ENCODE measurements at regions not wholly inside any gene's neighbourhood (a gene's known extent, or its start where the extent isn't known, plus 50 kb on each side); places are given as distances from the start of the nearest gene placed in this dataset.

GRCh38 chr2:120914839-120915521 lies 179.3 kb downstream of the GLI2 start:
- Histone ChIP-seq H3K4me1 (ENCODE audit: insufficient read depth, poor library complexity, severe bottlenecking) (peaks cover 39% of the 10 kb centered on the region), H3K4me3 (ENCODE audit: severe bottlenecking) (no peak overlapping the region), H3K27ac (ENCODE audit: poor library complexity, severe bottlenecking) (peak overlapping the region; percentile 87), H3K9me3 (ENCODE audit: severe bottlenecking) (no peaks in the 10 kb centered on the region), H3K27me3 (ENCODE audit: insufficient read depth, poor library complexity, severe bottlenecking) (no peaks in the 10 kb centered on the region), H3K36me3 (ENCODE audit: low read depth) (no peaks in the 10 kb centered on the region)
- peak; percentile 81 for DNase-seq (ENCODE audit: low spot score)
- TF ChIP-seq CTCF (IDR thresholded peaks at IDR 0.05; ENCODE audit: poor library complexity, severe bottlenecking) = no peak
- ATAC-seq (ENCODE audit: low read depth) = peak; percentile 85

- no peak for DNase-seq (ENCODE audit: low spot score)
- Histone ChIP-seq H3K4me3 (ENCODE audit: severe bottlenecking) (no peak overlapping the region), H3K27me3 (ENCODE audit: insufficient read depth, poor library complexity, severe bottlenecking) (no peaks in the 10 kb centered on the region), H3K4me1 (ENCODE audit: insufficient read depth, poor library complexity, severe bottlenecking) (peaks cover 39% of the 10 kb centered on the region), H3K27ac (ENCODE audit: poor library complexity, severe bottlenecking) (peak overlapping the region; percentile 87), H3K9me3 (ENCODE audit: severe bottlenecking) (no peaks in the 10 kb centered on the region), H3K36me3 (ENCODE audit: low read depth) (no peaks in the 10 kb centered on the region)
- no peak for TF ChIP-seq CTCF (IDR thresholded peaks at IDR 0.05; ENCODE audit: poor library complexity, severe bottlenecking)
- ATAC-seq (ENCODE audit: low read depth) = no peak
Measured at GRCh38 chr2:120915670-120916069, 180.0 kb downstream of the GLI2 start.

GRCh38 chr2:120916446-120916845 lies 180.8 kb downstream of the GLI2 start:
- Histone ChIP-seq H3K4me1 (ENCODE audit: insufficient read depth, poor library complexity, severe bottlenecking) (peaks cover 32% of the 10 kb centered on the region), H3K9me3 (ENCODE audit: severe bottlenecking) (no peaks in the 10 kb centered on the region), H3K36me3 (ENCODE audit: low read depth) (no peaks in the 10 kb centered on the region), H3K27me3 (ENCODE audit: insufficient read depth, poor library complexity, severe bottlenecking) (no peaks in the 10 kb centered on the region), H3K4me3 (ENCODE audit: severe bottlenecking) (no peak overlapping the region), H3K27ac (ENCODE audit: poor library complexity, severe bottlenecking) (peak overlapping the region; percentile 87)
- DNase-seq (ENCODE audit: low spot score) = peak; percentile 33
- no peak for ATAC-seq (ENCODE audit: low read depth)
- TF ChIP-seq CTCF (IDR thresholded peaks at IDR 0.05; ENCODE audit: poor library complexity, severe bottlenecking) = no peak

GRCh38 chr2:120917886-120918285 lies 182.2 kb downstream of the GLI2 start:
- no peaks in the 10 kb centered on the region for H3K9me3 ChIP-seq (ENCODE audit: severe bottlenecking)
- no peaks in the 10 kb centered on the region for H3K36me3 ChIP-seq (ENCODE audit: low read depth)
- H3K27ac ChIP-seq (ENCODE audit: poor library complexity, severe bottlenecking) = no peak overlapping the region
- peaks cover 19% of the 10 kb centered on the region for H3K4me1 ChIP-seq (ENCODE audit: insufficient read depth, poor library complexity, severe bottlenecking)
- H3K4me3 ChIP-seq (ENCODE audit: severe bottlenecking) = no peak overlapping the region
- ATAC-seq (ENCODE audit: low read depth) (no peak), DNase-seq (ENCODE audit: low spot score) (no peak)
- no peaks in the 10 kb centered on the region for H3K27me3 ChIP-seq (ENCODE audit: insufficient read depth, poor library complexity, severe bottlenecking)
- no peak for TF ChIP-seq CTCF (IDR thresholded peaks at IDR 0.05; ENCODE audit: poor library complexity, severe bottlenecking)

GRCh38 chr2:120919216-120919615 lies 183.5 kb downstream of the GLI2 start:
- H3K27ac ChIP-seq (ENCODE audit: poor library complexity, severe bottlenecking) = no peak overlapping the region
- H3K9me3 ChIP-seq (ENCODE audit: severe bottlenecking) = no peaks in the 10 kb centered on the region
- H3K4me3 ChIP-seq (ENCODE audit: severe bottlenecking) = no peak overlapping the region
- H3K27me3 ChIP-seq (ENCODE audit: insufficient read depth, poor library complexity, severe bottlenecking) = no peaks in the 10 kb centered on the region
- no peaks in the 10 kb centered on the region for H3K36me3 ChIP-seq (ENCODE audit: low read depth)
- peaks cover 17% of the 10 kb centered on the region for H3K4me1 ChIP-seq (ENCODE audit: insufficient read depth, poor library complexity, severe bottlenecking)
- DNase-seq (ENCODE audit: low spot score) = no peak
- no peak for ATAC-seq (ENCODE audit: low read depth)
- TF ChIP-seq CTCF (IDR thresholded peaks at IDR 0.05; ENCODE audit: poor library complexity, severe bottlenecking) = no peak

Data from RWPE2 (cell line).